HEK293 (cell line): ENCODE measurements at regions not wholly inside any gene's neighbourhood (a gene's known extent, or its start where the extent isn't known, plus 50 kb on each side); places are given as distances from the start of the nearest gene placed in this dataset.

Experiments used
- CTCF ChIP-seq: fragments of 450-650 bp; formaldehyde crosslinking; IDR thresholded peaks from 2 replicates; pipeline ENCODE4 v1.5.1; 2016; ENCODE audit warnings: missing biosample characterization, missing genetic modification characterization
- GLI4 ChIP-seq: fragments of 450-650 bp; formaldehyde crosslinking; IDR thresholded peaks from 2 replicates; pipeline ENCODE4 v1.5.1; 2016; ENCODE audit warnings: missing biosample characterization, missing genetic modification characterization
- KLF16 ChIP-seq: fragments of 450-650 bp; formaldehyde crosslinking; IDR thresholded peaks from 2 replicates; pipeline ENCODE4 v1.5.1; 2017; ENCODE audit warnings: missing biosample characterization, missing genetic modification characterization
- MEIS1 ChIP-seq: sonication (generic); formaldehyde crosslinking; IDR thresholded peaks from 2 replicates; pipeline ENCODE4 v1.8.1; 2022; ENCODE audit warnings: missing genetic modification reagents, mild to moderate bottlenecking, borderline replicate concordance
- REST ChIP-seq: fragments of 450-650 bp; formaldehyde crosslinking; IDR thresholded peaks from 2 replicates; pipeline ENCODE4 v1.5.1; 2016; ENCODE audit warnings: missing biosample characterization, missing genetic modification characterization
- ZNF501 ChIP-seq: fragments of 450-650 bp; formaldehyde crosslinking; IDR thresholded peaks from 2 replicates; pipeline ENCODE4 v1.5.1; 2016; ENCODE audit warnings: missing biosample characterization, missing genetic modification characterization
- ZNF548 ChIP-seq: fragments of 450-650 bp; formaldehyde crosslinking; IDR thresholded peaks from 2 replicates; pipeline ENCODE4 v1.5.1; 2016; ENCODE audit warnings: missing biosample characterization, missing genetic modification characterization
- ZNF747 ChIP-seq: fragments of 450-650 bp; formaldehyde crosslinking; IDR thresholded peaks from 2 replicates; pipeline ENCODE4 v1.5.1; 2016; ENCODE audit warnings: missing biosample characterization, missing genetic modification characterization

- TF ChIP-seq GLI4 = no peak
- TF ChIP-seq MEIS1 = no peak
- no peak for TF ChIP-seq KLF16 (tag by site-specific recombination)
- TF ChIP-seq REST = no peak
- no peak for TF ChIP-seq ZNF747
- no peak for TF ChIP-seq ZNF548 (tag by site-specific recombination)
- TF ChIP-seq CTCF (tag by site-specific recombination) = no peak
- no peak for TF ChIP-seq ZNF501 (tag by site-specific recombination)
These were observed 115.8 kb upstream of the NECTIN1 start for GRCh38 chr11:119844808-119845207.
